GM06990 (cell line): ENCODE measurements at regions not wholly inside any gene's neighbourhood (a gene's known extent, or its start where the extent isn't known, plus 50 kb on each side); places are given as distances from the start of the nearest gene placed in this dataset.

Source experiments
- DNase-seq: peaks from one replicate; pipeline ENCODE4 v3.0.0-alpha.2; 2011; ENCODE audit not compliant: insufficient read length; ENCODE audit errors: extremely low read depth
- H3K27me3 ChIP-seq: replicated peaks from 2 replicates; pipeline ENCODE4 v1.6.0; 2011; ENCODE audit warnings: low read length; ENCODE audit not compliant: control insufficient read depth, insufficient read depth
- H3K36me3 ChIP-seq: 2 replicates; pipeline ENCODE4 v1.5.1; 2011; ENCODE audit warnings: low read length; ENCODE audit not compliant: control insufficient read depth, insufficient read depth
- H3K4me3 ChIP-seq: replicated peaks from 2 replicates; pipeline ENCODE4 v1.5.1; 2011; ENCODE audit warnings: low read depth, mild to moderate bottlenecking, control low read depth, low read length
- TF ChIP-seq, protein P1 (sequence below): IDR thresholded peaks from 2 replicates; pipeline ENCODE4 v1.5.1; 2011; ENCODE audit warnings: low read length, control low read depth, mild to moderate bottlenecking, inconsistent platforms; ENCODE audit not compliant: insufficient read depth, poor library complexity, severe bottlenecking

GRCh38 chr2:762646-763045 lies 85.4 kb upstream of the TMEM18 start:
- Histone ChIP-seq H3K27me3 (no peaks in the 10 kb centered on the region), H3K4me3 (no peak overlapping the region), H3K36me3 (no peaks in the 10 kb centered on the region)
- TF ChIP-seq, protein P1, sequence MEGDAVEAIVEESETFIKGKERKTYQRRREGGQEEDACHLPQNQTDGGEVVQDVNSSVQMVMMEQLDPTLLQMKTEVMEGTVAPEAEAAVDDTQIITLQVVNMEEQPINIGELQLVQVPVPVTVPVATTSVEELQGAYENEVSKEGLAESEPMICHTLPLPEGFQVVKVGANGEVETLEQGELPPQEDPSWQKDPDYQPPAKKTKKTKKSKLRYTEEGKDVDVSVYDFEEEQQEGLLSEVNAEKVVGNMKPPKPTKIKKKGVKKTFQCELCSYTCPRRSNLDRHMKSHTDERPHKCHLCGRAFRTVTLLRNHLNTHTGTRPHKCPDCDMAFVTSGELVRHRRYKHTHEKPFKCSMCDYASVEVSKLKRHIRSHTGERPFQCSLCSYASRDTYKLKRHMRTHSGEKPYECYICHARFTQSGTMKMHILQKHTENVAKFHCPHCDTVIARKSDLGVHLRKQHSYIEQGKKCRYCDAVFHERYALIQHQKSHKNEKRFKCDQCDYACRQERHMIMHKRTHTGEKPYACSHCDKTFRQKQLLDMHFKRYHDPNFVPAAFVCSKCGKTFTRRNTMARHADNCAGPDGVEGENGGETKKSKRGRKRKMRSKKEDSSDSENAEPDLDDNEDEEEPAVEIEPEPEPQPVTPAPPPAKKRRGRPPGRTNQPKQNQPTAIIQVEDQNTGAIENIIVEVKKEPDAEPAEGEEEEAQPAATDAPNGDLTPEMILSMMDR, result no peak
- DNase-seq, result no peak

DNA sequence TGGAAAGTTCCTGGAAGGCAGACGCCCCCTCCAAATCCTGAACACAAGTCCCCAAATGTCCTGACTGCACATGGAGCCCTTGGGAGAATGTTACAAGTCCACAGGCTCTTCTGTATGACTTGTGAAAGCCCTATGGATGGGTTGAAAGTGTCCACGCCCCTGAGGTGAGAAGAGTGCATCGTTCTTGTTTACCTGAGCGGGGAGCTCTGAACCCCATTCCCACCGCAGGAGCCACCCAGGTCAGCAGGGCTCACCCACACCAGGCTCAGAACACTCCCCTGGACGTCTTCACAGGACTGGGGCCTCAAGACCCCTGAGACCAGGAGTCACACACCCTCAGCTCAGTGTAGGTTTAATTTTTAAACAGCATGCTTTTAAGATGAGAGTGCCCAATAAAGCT lies 84.2 kb upstream of the TMEM18 start:
- H3K4me3 ChIP-seq, result no peak overlapping the region
- TF ChIP-seq, protein P1, result no peak
- no peaks in the 10 kb centered on the region for H3K27me3 ChIP-seq
- DNase-seq, result no peak
- no peaks in the 10 kb centered on the region for H3K36me3 ChIP-seq

DNA sequence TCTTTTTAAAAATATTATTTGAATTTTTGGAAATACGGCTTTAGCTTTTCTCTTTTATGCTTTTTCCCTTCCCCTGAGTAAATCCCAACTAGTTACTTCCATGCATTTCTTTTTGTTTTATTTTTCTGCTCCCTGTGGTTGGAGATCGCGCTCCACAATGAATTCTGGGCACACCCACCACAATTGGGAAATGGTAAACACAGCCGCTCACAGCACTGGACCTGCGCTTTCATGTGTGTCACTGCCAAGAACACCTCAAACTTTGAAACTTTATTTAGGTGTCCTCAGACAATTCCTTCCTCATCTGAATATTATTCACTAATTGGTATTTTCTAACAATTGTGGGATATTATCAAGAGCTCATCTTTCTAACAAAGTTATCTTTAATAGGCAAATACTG lies 82.8 kb upstream of the TMEM18 start:
- no peak overlapping the region for H3K4me3 ChIP-seq
- no peak for DNase-seq
- TF ChIP-seq, protein P1, result no peak
- H3K27me3 ChIP-seq, result no peaks in the 10 kb centered on the region
- H3K36me3 ChIP-seq, result no peaks in the 10 kb centered on the region

DNA sequence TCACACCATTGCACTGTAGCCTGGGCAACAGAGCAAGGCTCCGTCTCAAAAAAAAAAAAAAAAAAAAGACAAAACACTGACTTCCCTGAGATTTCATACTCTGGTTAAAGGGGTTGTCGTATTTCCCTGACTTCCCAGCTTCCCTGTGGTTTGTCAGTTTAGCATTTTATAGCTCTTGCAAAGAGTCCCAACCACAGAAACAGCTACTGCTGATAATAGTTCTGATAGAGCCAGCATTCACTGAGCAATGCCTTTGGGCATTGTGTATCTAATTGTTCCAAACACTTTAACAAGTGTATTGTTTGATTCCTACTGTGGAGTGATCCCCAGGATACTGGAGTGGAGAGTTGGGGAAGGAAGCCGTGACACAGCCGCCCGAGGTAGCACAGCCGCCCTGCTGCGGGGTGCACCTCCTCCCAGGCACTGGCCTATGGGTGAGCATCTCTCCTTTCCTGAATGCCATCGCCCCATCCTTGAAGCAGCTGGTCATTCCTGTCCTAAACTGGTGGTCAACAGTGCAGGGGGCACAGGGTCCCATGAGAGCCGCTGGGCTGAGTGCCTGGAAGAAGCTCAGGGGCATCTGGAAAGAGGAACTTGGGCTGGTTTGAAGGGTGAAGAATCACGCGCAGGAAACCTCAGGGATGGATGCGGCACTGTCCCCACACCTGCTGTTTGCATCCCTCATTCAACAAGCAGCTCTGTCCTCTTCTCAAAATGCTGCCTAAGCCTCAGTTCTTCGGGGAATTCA lies 81.0 kb upstream of the TMEM18 start:
- Histone ChIP-seq H3K4me3 (no peak overlapping the region), H3K36me3 (no peaks in the 10 kb centered on the region), H3K27me3 (no peaks in the 10 kb centered on the region)
- TF ChIP-seq, protein P1, result no peak
- no peak for DNase-seq

- Histone ChIP-seq H3K4me3 (no peak overlapping the region), H3K36me3 (no peaks in the 10 kb centered on the region), H3K27me3 (no peaks in the 10 kb centered on the region)
- no peak for DNase-seq
- TF ChIP-seq, protein P1, result no peak
These were observed 75.9 kb upstream of the TMEM18 start for GRCh38 chr2:753123-753522.

DNA sequence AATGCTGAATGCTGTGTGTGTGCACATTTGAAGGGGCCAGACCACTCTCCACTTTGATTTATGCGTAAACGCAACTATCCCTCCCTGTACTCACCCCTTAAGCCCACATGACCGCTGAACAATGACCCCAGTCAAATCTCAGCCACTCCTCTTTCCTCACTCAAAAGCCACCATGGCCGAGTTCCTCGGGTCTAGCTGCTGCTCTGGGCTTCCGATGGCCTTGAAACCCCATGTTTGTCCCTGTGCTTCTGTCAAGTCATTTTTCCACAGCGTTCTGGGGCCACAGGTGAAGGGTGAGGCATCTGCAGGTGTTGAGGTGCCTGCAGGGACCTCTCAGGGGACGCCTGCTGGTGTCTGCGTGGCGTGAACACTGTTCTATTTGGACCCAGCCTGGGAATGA lies 74.3 kb upstream of the TMEM18 start:
- Histone ChIP-seq H3K27me3 (no peaks in the 10 kb centered on the region), H3K4me3 (no peak overlapping the region), H3K36me3 (no peaks in the 10 kb centered on the region)
- no peak for DNase-seq
- TF ChIP-seq, protein P1, result no peak
